Stimulated activated CD8-positive, alpha-beta memory T cell treated with anti-CD3 and anti-CD28 coated beads, Interleukin-15, amount 100 ng/mL, for 48 hours (primary cell): ENCODE measurements at regions not wholly inside any gene's neighbourhood (a gene's known extent, or its start where the extent isn't known, plus 50 kb on each side); places are given as distances from the start of the nearest gene placed in this dataset.

Experiments used
- DNase-seq, 2 donors: peaks; one replicate each; pipeline ENCODE4 v3.0.0-alpha.2; 2020; ENCODE audit warnings: low read depth in 2 of 2

DNA sequence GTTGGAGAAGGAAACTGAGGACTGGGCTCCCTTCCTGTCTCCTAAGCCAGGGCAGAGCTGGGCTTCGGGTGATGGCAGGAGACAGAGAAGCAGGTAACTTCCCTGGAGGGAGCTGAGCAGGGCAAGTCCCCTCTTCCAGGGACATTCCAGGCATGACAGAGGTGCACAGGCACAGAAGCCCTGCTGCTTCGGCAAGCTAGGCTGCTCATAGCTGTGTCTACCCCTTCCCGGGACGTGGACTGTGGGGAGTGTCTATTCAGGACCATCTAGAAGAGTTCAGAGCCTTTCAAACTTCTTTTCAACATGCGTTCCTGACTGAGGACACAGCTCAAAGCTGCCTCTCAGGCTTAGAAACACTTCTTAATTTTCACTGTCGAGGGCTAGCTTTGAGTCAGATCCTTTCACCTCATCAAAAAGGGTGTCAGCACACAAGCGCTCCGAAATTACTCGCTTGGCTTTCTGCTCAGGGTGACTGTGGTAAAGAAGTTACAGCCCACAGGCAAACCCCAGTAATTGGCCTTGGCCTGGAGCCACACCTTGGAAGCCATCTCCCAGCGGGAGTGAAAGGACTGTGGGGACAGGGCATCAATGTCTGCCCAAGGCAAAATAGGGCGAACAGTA lies 63.7 kb upstream of the STEAP1B start:
- peak in 1 of 2 donors; percentile 21 for DNase-seq

GRCh38 chr7:22563032-22563501 lies 63.1 kb upstream of the STEAP1B start:
- DNase-seq = no peak

DNA sequence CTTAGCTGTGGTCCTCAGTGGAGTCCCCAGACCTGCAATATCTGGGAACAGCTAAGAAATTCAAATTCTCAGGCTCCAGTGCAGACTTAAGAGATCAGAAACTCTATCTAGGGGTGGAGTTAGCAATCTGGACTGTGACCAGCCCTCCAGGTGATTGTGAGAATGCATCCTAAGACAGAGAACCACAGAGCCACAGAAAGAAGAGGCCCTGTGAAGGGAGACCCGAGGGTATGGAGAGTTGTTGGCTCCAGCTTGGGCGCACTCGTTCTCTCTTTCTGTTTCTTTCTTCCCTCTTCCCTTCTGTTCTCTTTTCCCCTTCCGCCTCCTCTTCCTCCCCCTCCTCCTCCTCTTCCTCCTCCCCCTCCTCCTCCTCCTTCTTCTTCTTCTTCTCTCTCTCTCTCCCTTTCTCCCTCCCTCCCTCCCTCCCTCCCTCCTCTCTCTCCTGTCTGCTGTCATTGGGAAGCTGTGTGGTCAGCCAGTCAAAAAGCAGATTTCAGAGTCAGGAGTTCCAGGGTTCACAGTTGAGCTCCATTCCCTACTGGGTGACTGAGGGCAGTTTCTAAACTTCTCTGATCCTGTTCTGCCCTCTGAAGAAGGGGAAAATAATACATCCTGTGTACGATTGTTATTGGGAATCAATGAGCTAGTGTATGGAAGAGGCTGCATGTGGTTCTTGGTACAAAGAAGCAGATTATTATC lies 62.1 kb upstream of the STEAP1B start:
- DNase-seq = no peak

- DNase-seq = no peak
Measured at GRCh38 chr7:22561321-22561811, 61.4 kb upstream of the STEAP1B start.

DNA sequence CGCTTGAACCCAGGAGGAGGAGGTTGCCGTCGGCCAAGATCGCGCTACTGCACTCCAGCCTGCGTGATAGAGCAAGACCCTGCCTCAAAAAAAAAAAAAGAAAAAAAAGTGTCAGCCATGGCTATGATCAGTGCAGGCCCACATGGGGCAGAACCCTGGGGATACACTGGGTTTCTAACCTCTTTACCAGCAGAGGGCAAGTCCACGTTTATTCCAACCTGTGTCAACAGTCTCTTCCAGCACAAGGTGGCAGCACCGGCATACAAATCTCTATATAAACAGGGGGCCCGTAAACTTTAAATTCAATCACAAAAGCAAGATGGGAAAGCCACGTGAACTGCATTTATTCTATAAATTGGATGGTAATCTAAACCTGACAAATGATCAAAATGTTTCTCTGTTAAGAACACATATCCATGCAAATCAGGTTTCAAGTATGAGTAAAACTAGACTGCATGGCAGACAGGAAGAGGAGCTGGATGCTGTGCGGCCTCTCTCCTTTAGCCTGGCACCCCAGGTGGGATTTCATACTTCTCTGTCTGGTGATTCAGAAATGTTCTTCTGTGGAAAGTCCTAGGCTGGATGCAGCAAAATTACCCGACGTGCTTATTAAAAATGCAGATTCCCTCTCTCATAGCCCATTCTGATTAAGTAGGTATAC lies 60.0 kb upstream of the STEAP1B start:
- peak in 1 of 2 donors; percentile 22 for DNase-seq

DNA sequence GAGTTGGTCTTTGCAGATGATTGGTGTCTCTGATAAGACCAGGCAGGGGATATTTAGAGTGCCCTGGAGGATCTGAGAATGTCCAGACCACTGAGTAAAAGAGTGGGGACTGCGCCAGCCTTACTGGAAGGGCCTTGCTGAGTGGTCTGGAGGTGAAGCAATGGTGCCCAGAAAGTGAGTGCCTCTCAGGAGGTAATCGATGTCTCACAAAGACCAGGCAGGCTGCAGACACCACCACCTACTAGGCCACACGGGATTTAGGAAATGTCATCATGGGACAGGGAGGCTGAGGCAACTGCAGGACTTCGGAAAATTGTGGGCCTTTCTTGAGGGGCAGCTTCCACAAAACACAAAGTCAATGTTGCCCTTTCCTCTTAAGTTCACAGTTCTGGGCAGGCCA lies 57.2 kb upstream of the STEAP1B start:
- no peak for DNase-seq

DNA sequence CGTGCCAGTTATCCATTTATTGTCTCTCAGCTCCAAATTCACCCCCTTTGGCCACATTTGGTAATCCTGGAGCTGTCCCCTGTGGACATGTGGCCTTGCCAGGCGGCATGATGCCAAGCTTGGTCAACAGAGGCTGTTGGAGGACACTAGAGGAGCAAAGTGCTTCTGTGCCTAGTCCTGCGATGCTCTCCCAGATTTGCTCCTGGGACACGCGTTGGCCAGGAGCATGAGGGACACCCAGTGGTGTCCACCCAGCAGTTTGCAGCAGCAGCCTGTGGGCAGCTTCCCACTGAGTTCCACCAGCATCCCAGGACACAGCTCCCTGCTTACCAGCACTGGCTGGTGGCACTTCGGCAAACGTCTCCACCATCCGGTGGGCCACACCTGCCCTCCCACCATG lies 55.5 kb upstream of the STEAP1B start:
- DNase-seq = no peak

DNA sequence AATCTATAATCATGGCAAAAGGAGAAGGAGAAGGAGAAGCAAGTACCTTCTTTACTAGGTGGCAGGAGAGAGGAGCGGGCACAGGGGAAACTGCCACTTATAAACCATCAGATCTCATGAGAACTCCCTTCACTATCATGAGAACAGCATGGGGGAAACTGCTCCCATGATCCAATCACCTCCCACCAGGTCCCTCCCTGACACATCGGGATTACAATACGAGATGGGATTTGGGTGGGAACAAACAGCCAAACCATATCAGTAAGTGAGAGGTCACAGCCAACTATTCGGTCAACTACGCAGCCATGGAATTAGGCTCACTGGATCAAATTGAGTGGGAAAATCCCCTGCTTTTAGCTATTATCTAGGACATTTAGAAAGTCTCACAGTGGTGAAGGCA lies 54.2 kb upstream of the STEAP1B start:
- DNase-seq = no peak

GRCh38 chr7:22551768-22552513 lies 52.0 kb upstream of the STEAP1B start:
- no peak for DNase-seq

DNA sequence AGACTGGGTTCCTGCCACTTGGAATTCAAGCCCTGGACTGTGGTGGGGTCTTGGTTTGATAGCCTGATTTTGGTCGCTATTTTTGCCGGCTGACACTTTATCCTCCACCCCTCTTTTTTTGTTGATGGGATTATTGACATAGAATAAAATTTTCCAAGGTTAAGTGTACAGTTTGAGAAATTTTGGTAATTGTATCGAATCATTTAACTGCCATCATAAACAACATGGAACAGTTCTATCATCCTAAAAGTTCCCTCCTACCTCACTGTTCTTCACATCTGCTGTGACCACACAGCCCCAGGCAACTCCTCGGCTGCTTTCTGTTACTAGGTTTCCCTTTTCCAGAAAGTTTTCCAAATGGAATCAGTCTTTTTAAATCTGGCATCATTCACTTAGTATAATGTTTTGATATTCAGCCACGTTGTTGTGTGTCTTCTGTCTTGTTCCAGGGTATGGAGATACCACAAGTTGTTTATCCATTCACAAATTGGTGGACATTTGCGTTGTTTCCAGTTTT lies 50.6 kb upstream of the STEAP1B start:
- no peak for DNase-seq

- DNase-seq = no peak
Measured at GRCh38 chr7:22549667-22550513, 49.9 kb upstream of the STEAP1B start.
